DMS153 treated with DMSO at 0.1 percent for 48 hours (cell line): ENCODE measurements at regions not wholly inside any gene's neighbourhood (a gene's known extent, or its start where the extent isn't known, plus 50 kb on each side); places are given as distances from the start of the nearest gene placed in this dataset.
"Not testable (repeated sequence)": the region's sequence is repeated elsewhere in the genome, so short reads cannot be mapped to it uniquely, and the experiment has no call there.

Source experiments
- DNase-seq: peaks from one replicate; lab custom pipeline; 2025; ENCODE audit not compliant: unreplicated experiment; lab: John Stamatoyannopoulos, UW

DNA sequence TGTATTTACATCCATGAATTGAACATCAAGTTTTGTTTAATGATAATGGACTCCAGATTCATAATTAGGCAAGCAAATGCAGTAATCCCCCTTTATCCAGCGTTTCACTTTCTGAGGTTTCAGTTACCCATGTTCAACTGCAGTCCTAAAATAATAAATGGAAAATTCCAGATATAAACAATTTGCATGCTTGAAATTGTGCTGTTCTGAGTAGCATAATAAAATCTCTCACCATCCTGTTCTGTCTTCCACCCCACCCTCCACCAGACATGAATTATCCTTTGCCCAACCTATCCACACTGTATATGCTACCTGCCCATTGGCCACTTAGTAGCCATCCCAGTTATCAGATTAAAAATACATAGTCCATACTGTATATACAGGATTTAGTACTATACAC, 224.5 kb upstream of the CHAC2 start:
- no peak for DNase-seq

DNA sequence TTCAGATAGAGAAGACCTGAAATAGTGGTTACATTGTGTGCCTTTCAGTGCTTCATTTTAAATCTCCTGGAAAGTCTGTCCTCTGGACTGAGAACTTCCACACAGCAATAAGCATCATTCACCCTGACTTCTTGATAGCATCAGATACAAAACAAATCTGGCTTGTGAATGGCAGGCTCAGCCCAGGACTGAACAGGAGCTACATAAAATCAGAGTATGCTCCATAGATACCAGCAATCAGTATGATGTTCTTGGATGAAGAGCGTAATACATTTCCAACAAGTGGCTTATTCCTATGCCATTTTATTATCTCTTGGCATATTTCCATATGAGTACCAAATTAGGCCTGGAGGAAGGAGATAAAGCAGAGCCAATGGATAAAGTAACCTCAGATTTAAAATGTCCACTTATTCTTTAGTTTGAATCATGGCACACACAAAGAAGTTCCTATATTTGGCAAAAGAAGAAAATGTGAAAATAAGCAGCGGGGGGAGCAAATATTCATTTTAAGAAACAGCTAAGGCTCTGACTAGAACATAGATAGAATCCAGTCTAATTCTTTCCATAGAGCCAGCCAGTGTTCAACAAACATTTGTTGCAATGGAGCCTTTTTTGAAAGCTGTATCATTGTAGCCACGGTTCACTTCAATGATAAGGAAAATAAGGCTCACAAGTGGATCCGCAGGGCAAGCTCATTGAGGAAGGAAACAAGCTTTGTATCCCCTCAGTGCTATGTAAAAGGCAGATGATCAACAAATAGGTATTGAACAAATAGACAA, 230.8 kb upstream of the CHAC2 start:
- DNase-seq, result no peak

DNA sequence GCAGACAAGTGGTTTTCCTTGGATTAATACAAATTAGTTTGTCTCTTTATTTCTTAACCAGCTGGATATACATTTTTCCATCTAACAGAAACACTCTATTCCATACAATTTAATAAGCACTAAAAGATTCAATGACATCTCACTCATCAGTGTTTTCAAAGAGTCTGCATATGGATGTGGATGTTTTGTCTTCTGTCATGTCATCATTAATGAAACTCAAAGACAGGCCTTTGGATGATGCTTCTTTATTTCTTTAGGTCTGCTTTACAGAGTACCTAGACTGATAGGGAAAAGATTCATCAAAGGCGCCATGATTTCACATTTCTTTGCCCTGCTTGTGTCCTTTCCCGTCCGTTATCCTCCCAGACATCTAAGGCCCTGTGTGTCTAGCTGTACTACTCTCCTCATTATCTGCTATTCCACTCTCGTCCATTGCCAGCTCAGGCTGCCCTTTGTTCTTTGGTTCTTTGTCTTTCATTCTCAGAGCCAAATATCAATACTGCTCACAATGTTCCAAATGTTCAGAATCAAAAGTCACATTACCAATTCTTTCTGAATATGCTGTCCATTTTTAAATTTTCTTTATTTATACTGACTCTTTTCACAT, 232.3 kb upstream of the CHAC2 start:
- DNase-seq, result no peak

DNA sequence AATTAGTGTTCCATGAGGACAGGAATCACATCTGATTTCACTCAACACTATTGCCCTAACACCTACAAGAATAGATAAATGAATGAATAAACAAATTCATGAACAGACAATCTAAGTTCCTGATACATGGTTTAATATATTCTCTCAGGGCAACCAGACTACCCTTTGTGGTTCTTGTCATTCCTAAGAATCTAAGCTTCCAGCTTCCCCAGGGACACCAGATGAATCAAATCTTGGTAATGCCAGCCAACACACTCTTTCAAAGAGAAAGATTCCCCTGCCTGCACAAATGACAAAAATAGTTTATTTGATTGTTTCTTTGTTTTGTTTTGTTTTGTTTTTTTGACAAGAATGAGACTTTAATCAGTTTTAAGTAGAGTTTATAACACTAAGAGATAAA, 237.5 kb upstream of the CHAC2 start:
- DNase-seq, result no peak

DNA sequence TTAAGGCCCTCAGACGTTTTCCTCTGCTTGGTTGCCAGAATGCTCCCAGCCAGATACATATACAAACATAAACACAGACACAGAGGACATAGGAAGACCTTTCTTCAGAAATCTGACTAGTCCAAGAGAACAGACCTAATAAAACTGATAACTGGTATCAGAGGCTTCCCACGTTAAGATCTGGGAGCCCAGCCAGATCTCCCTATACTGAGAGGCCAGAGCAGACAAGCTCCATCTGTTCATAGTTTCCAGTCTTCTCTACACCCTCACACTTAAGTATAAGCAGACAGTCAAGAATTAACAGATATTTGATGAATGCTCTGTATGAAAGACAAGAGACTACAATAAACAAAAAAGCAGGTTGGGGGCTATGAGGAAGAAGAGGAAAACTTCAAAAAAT, 240.5 kb upstream of the CHAC2 start:
- no peak for DNase-seq

DNA sequence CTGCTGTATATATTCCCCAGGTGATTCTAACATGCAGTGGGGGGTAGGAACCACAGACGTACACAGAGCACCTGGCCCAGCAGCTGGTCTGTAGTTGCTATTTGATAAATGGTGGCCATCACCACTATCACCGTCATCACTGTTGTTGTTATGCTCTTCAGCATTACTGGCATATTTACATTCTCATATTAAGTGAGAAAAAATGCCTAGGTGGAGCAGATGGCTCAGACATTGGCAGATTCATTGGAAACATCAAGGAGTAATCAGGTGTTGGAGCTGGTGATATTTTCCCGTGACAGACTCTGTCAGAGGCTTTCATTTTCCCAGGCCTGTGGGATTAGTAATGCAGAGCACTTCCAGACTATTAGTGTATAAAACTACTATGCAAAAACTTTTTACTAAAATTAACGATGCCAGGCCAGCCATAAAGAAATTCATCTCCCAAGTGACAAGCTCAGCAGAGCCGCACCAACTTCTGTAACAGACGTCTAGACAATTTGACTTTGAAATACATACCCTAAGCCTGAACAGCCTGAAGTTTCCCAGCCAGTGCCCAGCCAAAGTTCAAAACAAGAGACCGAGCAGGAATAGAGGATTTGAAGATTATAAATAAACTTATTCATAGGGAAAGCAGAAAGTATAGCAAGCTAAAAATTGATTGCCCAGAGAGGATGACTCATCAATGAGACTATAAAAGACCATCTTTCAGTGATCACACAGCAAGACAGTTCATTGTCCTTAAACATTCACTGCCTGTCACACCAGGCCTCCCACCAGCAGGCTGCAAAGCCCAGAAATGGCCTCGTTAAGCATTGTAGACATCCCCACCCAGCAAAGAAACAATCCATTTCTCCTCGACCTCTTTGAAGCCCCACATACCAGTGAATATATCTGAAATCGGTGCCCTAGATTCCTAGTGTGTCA, 247.4 kb upstream of the CHAC2 start:
- DNase-seq, result peak; percentile 56

DNA sequence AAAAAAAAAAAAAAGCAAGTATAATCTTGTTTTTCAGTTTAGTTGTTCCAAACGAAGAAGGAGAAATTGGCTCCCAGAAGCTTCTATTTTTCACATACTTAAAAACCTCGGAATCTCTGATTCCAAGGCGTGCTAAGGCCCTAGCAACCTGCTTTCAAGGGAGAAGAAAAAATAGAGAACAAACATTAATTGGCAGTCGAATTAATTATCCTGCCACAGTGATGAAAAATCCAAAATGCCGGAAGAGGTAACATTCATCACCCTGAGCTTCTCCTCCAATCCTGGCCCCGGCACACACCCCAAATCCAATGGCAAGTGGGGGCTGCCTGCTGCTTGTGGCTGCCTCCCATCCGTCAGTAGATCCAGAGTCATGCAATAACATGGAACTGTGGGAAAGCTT, 250.2 kb upstream of the CHAC2 start:
- no peak for DNase-seq

DNA sequence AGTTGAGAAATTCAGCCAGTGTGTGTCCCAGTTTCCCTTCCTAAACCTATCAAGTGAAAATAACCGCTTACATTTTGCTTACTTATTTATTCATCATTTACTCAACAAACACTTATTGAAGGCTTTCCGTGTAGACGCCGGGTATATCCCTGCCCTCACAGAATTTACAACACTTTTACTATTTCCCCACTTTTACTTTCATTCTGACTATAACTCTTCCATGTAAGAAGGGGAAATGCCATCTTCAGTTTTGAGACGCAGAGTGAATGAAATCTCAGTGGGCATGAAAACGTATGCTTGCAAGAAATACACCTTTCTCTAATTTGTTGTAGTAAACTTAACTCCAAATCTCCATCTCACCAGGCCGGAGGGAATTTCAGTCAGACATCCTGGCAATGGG, 251.0 kb upstream of the CHAC2 start:
- DNase-seq, result no peak

DNA sequence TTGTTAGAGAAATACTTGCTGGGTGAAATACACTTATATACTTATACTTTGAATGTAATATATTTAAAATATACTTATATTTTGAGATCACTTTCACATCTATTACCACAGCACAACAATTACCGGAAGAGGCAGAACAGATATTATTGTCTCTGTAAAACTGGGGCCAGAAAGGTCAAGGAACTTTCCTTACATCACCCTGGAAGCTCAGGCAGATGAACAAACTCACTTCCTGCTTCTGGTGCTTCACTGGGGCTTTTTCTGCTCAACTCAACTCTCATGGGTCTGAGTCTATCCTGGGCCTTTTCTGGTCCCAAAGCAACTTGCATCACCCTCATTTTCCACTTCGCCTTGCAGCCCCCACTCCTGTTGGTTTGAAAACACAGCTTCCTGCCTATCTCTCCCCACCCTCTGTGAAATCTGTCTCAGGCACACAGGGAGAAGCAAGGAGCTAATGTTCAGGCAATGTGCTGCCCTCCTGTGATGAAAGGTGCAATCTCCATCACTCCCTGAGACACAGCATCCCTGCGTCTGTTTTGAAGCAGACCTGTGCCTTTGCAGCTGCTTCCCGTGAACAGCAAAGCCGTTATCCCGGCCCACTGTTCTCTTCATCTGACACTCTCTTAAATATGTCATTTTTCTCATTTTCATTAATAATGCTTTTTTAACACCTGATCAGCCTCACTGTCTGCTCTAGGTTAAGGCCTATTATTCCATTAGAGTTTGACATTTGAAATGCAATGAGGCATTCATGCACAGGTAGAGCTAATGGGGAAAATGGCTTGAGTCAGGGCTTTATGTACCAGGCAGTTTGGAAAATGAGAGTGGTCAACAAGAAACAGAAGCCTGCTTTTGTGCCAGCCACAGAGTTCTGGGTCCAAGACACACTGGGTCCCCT, 251.9 kb upstream of the CHAC2 start:
- DNase-seq, result peak; percentile 7

DNA sequence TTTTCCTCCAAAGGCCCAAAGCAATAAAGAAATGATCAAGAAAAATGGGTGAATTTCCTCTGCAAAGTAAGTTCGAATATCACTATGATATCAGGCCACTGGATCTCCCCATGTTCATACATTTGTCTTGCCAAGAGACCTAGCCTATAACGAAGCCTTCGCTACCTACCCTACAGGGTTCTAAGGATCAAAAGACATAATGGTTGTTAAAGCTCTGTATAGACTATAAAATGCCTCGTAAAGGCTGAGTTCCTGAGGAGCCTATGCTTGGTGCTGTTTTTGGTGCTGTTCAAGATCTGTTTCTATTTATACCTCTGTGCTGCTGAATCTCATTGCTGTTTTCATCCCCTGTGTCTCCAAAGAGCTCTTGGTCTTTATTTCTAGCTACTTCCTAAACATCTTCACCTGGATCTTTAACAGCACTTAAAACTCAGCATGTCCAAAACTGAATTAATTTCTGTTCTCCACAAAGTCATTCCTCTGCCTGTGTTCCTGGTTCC, 254.4 kb upstream of the CHAC2 start:
- DNase-seq, result no peak

DNA sequence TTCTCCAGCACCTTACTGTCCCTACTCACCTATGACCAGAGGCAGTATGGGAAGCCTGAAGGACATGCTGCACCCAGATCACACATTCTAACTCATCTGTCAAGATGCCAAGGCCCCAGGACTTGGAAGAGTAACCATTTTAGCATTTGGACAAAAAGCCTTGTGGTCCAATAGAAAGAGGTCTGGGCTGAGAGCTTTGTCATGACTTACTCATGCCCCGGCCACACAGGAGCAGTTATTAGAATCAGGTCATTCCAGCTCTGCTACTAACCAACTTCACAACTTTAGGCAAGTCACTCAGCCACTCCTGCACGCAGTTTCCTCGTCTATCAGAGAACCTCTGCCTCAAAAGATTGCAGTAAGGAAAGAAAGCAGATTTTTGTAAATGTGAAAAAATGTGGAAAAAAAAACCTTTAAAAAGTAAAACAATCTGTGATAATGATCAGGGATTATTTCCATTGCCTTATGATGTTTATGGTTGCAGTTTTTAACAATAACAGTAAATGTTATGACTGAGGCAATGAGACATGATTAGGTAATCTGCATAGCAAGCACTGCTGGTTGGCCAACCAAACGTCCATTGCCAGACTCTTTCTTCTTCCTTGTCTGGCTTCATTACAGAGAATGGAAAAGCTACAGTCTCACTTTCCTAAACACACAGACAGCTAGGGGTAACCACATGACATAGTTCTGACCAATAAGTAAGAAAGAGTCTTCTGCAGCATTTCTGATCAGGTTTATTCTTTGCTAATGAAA, 255.4 kb upstream of the CHAC2 start:
- no peak for DNase-seq

DNA sequence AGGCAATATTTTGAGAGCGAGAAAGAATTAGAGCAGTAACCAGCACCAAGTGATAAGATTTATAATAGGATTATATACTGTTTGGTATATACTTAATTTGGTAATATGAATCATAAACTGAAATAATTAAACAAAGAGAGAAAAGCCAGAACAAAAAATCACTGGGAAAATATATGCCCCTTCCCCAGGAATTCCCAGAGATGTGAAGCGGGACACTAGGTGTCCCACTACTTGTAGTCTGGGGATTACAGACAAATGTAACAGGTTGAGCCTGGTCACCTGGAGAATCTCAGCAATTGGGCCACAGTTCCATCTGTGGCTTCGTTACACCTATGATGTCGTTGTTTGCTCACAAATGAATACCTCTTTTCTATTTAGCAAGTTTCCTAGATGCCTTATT, 256.1 kb upstream of the CHAC2 start:
- DNase-seq, result no peak

DNA sequence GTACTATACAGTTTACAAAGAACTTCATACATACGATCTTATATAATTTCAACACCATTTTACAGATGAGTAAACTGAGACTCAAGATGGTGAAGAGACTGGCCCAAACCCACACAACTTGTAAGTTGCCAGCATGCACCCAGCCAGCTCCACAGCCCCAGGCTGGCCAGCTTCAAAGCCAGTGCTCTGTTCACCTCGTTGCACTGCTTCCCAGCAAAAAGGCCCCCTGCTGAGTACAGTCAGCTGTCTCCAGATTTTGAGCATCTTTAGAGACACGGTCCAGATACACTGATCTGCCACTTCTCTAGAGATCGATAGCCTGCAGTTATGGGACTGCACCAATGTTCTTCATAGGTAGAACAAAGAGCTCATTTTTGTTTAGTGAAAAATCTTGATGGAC, 257.2 kb upstream of the CHAC2 start:
- DNase-seq, result no peak

DNA sequence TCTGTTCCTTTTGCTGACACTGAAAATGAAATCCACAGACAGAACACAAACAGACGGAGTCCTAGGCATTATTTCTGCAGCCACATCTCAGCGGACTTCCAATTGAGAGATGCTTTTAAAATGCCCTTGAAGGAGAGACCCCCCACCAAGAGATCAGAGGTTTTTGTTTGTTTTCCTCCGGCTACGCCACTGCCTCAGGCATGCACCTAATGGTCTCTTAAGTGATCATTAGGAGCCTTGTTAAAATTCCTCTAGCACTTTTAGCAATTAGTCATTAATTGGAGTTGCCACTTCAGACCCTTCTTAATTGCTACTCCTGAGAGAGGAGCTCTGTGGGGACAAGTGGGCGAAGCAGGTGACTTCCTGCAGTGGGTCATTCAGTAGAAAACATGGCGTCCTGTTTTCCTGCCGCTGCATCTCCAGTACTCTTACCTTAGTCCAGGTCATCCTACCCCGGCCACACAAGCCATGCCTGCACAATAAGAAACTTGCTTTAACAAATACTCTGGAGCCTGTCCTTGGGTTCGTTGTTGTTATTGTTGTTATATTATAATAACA, 257.7 kb upstream of the CHAC2 start:
- DNase-seq, result no peak

DNA sequence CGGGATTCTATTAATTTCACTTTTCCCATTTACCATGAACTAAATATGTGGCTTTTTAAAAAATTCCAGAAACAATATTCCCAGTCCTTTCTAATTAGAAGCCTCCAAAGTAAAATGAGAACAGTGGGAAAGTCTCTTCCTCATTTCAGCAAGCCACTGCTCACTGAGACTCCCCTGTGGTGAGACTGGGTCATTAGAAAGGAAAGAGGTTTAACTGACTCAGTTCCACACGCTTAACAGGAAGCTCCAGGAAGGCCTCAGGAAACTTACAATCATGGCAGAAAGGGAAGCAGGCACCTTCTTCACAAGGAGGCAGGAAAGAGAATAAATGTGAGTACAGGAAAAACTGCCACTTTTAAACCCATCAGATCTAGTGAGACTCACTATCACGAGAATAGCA, 258.9 kb upstream of the CHAC2 start:
- DNase-seq, result no peak

DNA sequence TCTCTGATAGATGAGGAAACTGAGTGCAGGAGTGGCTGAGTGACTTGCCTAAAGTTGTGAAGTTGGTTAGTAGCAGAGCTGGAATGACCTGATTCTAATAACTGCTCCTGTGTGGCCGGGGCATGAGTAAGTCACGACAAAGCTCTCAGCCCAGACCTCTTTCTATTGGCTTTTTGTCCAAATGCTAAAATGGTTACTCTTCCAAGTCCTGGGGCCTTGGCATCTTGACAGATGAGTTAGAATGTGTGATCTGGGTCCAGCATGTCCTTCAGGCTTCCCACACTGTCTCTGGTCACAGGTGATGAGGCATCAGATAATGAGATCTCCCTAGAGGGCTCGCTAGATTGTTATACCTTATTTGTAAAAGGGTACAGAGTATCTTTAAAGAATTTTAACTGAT, 260.5 kb upstream of the CHAC2 start:
- not testable (repeated sequence) for DNase-seq

DNA sequence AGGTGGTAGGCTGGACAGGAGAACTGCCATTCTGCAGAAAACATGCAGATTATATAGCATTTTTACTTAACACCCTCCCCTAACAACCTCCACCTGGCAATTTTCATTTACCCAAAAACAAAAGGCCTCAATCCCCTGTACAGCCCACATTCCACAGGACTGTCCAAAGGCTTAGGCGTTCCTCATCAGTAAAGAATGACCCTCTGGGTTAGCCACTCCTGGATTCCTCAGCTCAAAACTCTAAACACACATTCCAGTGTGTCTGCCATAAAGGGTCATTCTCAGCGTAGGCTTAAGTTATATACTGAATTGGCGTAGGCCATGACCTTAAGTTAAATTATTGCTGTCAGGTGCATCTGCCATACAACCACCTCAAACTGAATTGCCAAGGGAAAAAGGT, 261.8 kb upstream of the CHAC2 start:
- no peak for DNase-seq

DNA sequence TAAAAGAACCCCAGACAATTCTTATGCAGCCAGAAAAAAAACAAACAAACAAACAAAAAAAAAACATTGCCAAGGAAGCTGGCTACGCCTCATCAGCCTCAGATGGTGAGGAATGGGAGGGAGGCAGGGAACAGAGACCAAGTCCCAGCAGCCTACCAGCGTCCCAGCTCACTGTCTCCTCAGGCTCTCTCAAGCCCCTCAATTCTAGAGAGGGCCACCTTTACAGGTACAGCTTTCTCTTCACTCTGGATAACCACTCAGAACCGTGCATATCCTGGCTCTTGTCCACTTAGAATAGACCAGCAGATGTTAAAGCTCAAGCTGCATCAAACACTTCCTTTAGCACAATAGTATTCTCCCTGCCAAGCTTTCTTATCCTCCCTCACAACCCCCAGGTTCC, 263.1 kb upstream of the CHAC2 start:
- DNase-seq, result no peak

DNA sequence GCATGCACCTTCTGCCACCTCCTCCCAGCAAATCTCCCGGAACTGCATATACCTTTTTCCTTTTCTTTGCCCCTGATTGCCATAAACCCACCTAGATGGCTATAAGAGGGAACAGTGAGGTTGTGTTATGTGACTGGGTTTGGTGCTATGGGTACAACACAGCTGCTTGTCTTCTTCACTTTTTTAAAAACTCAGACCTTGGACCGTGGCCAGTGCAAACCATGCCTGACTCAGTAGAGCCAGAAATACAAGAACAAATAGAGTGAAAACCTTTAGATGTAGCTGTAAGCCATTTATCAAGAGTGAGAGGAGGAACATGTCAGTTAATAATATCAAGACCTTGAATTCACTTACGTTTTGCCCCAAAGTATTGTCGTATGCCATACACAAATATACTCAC, 267.4 kb upstream of the CHAC2 start:
- no peak for DNase-seq

DNA sequence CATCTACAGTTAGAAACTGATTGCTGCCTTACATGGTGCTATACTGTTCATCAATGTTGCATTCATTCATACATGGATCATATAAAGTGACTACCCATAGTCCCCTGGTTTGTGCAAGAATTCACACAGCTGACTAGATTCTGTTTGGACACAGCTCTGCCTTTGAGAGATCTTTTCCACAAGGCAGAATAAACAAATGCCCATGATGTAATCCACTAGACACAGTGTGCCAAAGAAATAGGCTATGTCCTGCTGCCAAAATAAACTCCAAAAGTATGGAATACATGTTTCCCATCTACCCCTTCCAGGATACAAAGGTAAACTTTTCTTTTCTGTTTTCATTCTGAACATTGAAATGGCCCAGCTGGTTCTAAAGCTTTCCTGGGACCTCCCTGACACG, 269.4 kb upstream of the CHAC2 start:
- no peak for DNase-seq
